HG02623 (cell line): ENCODE measurements at regions not wholly inside any gene's neighbourhood (a gene's known extent, or its start where the extent isn't known, plus 50 kb on each side); places are given as distances from the start of the nearest gene placed in this dataset.

Experiments used
- ATAC-seq: cut with Tn5 transposase; IDR thresholded peaks from one replicate; pipeline ENCODE4 v1.9.1; 2021; ENCODE audit warnings: moderate library complexity; ENCODE audit not compliant: unreplicated experiment

DNA sequence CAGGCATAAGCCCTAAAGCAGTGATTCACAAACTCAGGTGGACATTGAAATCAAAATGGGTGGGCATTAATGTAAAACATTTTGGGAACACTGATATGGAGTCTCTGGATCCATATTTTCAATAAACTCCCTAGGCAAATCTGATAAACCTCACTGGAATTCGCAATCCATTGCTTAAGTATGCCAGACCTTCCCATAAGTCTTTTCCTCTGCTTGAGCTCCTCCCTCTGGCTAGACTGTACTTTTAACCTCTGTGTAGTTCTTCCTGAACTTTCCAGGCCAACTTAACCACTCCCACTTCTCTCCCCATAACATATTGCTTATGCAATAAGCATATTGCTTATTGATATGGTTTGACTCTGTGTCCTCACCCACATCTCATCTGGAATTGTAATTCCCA is 629.7 kb upstream of the IMPG1 start:
- ATAC-seq: no peak

- ATAC-seq: no peak
Measured at GRCh38 chr6:76701610-76702009, 629.1 kb upstream of the IMPG1 start.

- no peak for ATAC-seq
Measured at GRCh38 chr6:76697585-76697984, 625.1 kb upstream of the IMPG1 start.

DNA sequence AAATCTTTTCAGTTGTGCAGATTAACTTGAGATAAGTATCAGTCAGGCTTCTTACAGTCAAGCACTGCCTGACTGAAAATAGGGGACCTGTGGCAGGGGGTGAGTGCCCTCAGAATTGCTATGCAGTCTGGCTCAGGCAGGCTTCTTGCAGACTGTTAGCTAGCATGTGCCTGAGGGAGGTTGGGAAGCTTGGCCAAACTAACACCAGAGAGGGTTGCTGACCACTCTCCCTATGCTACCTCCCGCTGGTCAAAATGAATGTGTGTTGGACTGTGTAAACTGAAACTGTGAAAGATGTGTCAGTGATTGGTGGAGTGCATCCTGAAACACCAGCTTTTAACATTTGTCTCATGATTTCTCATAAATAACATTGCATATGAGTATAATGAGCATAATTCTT is 622.3 kb upstream of the IMPG1 start:
- no peak for ATAC-seq

GRCh38 chr6:76684875-76685274 is 612.4 kb upstream of the IMPG1 start:
- ATAC-seq: no peak

DNA sequence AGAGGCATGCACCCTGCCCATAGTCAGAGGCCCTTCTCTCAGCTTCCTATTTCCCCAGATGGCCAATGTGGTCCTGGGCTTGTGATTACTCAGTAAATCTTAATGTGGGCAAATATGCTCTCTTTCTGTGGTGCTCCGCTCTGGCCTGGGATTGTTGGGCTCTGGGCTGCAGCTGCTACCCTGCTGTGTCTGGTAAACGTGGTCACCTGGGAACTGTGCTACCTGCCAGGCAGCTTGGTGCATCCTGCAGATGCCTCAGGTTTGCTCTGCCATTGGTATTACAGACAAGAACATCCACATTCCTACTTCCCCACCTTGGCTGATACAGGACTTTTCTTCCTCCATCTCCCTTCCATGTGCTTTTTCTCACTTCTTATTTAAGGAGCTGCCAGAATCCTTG is 611.5 kb upstream of the IMPG1 start:
- no peak for ATAC-seq

DNA sequence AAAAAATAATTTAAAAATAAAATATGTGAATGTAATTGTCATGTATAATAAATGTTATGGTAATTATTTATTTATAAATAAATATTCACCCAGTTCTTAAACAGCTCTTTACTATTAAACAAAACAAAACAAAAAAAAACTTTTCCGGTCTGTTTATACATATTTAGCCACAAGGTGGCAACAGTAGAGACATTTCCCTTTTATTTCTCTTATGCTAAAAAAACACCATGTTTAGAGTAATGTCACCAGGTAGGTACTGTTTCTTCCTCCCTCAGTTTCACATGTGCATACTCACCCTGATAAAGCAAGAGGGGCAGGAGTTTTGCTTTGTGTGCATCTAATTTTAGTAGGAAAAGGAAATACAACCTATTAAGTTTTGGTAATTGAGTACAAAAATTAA is 610.4 kb upstream of the IMPG1 start:
- peak; percentile 51 for ATAC-seq

DNA sequence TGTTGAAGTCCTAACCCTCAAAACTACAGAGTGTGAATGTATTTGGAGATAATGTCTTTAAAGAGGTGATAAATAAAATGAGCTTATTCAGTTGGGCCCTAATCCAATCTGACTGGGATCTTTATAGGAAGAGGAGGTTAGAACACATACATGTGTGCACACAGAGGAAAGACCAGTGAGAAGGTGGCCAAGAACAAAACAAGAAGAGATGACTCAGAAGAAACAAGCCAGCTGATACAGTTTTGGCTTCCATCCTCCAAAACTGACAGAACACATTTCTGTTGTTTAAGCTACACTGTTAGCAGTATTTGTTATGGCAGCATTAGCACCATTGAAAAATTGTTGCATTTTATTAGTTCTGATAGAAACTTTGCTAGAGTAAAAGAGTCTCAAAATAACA is 609.3 kb upstream of the IMPG1 start:
- ATAC-seq: no peak

- ATAC-seq: no peak
Measured at GRCh38 chr6:76677017-76677416, 604.6 kb upstream of the IMPG1 start.

DNA sequence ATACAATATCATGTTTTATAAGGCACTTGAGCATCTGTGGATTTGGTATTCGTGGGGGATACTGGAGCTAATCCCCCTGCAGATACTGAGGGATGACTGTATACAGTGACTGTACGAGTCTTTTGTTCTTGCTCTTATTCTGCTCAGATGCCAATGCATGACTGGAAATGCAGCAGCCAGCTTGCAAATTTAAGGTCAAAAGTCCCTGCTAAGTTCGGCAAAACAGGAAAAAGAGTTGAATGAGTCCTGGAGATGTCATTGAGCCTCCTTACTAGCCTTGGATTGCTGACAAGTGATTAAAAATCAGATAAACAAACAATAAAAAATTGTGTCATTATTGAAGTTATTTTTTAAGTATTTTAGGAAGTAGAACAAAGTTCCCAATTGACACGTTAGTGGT is 599.3 kb upstream of the IMPG1 start:
- ATAC-seq: no peak

GRCh38 chr6:76644231-76644630 is 571.8 kb upstream of the IMPG1 start:
- ATAC-seq: no peak

DNA sequence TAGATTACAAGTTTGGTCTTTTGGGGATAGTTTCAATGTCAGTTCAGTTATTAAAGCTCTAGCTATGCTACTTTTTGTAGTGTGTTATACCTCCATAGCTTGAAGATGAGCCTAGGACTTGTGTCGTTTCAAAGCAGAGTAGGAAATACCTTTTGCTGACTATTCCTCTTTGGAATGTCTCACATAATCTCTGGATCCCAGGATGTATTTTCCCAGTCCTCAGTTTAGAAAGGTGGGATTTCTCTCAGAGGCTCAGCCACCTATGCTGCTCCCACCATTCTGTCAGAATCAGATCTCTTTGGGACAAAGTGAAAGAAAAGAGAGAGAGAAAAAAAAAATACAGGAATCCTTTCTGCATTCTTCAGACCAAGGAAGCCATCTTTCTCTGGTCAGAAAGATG is 567.5 kb upstream of the IMPG1 start:
- ATAC-seq: no peak

DNA sequence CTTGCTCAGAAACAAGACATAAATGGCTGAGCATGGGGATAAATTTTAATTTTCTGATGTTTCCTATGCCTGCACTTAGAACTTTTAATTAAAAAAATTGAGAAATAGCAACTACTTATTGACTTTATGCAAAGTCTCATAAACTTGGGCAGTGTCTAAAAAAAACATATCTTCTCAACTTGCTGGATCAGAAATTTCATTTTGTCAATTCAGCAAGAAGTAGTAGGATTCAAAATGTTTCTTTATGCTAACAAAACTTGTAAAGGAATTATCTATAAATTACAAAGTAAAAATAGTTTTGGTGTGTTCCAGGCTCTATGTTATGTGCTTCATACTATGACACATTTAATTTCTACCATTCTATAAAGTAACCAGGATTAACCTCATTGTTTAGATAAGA is 562.2 kb upstream of the IMPG1 start:
- no peak for ATAC-seq

DNA sequence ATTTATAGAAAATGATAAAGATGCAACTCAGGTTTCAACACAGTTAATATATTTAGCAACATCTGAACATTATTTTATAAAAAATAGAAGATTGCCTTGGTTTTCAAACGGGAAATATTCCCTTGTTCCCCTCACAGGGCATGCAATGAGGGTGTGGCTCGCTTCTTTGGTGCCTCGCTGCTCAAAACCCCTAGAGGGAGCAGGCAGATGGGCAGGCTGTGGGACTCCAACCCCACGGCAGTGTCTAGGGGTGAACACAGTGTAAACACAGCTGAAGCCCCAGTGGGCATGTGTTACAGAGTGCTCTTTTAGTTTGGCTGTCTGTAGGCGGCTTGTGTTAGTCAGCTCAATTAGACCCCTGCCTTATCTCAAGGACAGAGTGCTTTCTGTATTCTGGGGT is 560.8 kb upstream of the IMPG1 start:
- ATAC-seq: no peak

DNA sequence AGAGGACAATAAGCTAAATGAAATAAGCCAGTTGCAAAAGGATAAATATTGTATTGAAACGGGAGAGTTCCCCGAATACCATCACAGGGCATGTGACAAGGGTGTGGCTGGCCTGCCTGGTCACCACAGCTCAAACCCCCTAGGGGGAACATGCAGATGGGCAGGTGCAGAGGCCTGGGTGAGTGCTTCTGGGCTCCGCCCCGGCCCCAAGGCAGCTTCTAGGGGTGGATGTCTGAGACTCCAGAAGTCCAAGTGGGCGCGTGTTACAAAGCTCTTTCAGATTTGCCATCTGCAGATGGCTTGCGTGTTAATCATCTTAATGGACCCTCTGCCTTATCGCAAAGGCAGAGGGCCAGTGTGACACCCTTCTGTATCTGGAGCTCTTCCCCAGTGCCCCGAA is 559.2 kb upstream of the IMPG1 start:
- no peak for ATAC-seq

DNA sequence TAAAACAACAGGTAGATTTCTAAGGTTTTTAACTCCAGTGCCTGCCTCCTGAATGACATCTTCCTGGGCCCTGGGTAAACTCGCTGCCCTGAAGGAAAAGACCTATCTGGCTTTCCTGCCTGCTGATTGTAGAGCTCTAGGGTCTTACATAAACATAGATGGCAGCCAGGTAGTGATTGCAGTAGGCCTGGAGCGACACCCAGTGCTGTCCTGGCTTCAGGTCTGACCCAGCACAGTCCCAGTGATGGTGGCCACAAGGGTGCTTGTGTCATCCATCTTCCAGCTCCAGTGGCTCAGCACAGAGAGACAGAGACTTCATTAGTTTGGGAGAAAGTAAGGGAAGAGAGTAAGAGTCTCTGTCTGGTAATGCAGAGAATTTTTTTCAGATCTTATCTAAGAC is 542.9 kb upstream of the IMPG1 start:
- no peak for ATAC-seq

GRCh38 chr6:76612954-76613353 is 540.5 kb upstream of the IMPG1 start:
- ATAC-seq: no peak

DNA sequence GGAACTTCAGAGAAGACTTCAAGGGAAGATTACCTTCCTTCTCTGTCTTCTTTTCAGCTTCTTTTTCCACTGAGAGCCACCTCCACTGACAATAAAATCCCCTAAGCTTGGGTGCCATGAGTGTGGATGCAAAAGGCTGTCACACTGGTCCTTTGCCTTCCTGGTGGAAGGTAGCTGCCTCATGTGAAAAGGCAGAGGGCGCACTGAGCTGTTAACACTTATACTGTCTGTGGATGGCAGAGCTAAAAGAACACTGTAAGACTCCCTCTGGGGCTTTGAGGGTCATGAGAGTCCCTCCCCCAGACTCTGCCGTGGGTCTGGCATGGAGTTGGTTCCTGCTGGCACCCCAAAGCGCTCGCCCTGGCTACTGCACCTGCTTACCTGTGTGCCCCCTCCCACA is 536.7 kb upstream of the IMPG1 start:
- no peak for ATAC-seq

DNA sequence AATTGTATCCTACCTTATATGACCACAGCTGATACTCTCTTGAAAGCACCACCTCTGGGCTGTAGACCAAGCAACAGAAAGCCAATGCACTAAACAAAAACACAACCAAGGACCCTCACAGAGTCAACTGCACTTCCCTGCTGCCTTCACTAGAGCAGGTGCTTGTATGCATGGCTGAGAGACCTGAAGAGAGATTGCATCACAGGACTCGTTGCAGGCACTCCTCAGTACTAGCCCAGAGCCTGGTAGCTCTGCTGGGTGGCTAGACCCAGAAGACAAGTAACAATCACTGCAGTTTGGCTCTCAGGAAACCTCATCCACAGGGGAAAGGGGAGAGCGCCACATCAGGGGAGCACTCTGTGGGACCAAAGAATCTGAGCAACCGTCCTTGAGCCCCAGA is 521.6 kb upstream of the IMPG1 start:
- no peak for ATAC-seq

DNA sequence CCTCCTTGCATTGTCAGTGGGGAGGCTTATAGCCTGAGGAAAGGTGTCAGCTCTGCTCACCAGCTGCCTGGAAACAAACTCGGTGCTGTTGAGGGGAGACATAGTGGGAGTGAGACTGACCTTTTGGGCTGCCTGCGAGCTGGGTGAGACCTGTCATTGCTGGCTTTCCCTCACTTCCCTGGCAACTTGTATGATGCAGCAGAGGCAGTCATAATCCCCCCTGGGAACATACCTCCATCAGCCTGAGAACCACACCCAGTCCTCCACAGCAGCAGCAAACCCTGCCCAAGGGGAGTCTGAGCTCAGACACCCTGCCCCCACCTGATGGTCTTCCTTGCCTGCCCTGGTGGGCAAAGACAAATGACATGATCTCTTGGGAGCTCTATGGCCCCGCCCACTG is 521.2 kb upstream of the IMPG1 start:
- no peak for ATAC-seq

- ATAC-seq: no peak
Measured at GRCh38 chr6:76592566-76592965, 520.1 kb upstream of the IMPG1 start.

DNA sequence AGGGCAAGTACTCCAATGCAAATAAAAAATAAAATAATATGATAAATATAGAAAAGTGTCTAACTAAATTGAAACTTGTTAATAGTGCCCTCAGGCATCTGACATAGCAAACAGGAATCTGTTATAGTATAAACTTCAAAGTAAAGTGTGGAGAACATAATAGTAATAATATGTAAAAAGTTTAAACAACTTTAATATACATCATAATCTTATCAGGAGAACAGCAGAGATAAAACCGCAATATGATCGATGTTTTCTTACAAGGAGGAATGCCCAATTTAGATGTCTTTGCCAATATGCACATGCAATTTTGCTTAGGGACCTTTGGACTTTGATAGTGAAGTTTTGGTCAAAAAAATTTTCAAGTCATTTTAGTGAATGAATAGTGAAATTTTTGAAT is 514.8 kb upstream of the IMPG1 start:
- no peak for ATAC-seq

DNA sequence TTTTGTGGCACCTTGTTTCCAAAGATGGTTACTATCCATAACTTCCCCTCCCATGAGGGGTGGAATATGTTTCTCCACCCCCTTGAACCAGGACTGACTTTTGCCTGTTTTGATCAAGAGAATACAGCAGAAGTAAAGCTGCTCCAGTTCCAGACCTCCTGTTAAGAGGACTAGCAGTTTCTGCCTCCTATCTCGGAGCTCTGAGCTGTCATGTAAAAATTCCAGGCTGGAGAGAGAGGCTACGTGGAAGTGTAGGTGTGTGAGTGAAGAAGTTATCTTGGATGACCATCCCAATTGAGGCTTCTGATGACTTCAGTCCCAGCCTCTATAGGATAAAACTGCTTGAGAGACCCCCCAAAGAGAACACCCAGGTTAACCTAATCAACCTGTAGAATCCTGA is 511.7 kb upstream of the IMPG1 start:
- ATAC-seq: no peak

DNA sequence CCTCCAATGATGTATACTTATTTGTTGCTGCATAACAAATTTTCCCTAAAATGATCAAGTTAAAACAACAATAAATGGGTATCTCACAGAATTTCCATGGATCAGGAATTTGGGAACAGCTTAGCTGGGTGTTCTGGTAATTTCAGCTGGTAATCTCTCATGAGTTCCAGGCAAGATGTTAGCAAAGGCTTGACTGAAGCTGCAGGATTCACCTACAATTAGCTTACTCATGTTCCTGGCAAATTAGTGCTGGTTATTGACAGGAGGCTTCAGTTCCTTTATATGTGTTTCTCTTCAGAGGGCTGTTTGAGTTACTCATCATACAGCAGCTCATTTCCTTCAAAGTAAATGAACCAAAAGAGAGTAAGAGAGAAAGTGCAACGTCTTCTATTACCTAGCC is 506.3 kb upstream of the IMPG1 start:
- no peak for ATAC-seq
